ENCODE measurements at regions not wholly inside any gene's neighbourhood (a gene's known extent, or its start where the extent isn't known, plus 50 kb on each side); places are given as distances from the start of the nearest gene placed in this dataset.
A peak's percentile ranks its signal among the peaks of the same experiment; 100 is the strongest.

DNA sequence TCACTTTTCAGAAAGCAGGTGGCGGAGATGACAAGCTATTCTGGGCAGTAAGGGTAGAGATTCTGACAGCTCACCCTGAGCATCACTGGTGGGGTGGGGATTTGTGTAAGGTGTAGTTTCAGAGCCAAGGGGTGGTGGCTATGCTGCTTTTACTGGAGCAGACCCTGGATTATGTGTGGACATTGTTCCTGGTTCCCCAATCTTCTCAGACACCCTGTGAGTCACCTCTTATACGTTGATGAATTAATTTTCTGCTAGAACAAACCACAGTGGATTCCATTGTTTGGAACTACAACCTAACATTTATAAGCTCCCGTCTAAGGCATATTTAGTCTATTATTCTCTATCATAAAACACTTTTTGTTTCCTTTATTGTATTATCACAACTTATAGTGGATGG is 169.5 kb upstream of the COL8A1 start:
- no peak overlapping the region for H2AFZ ChIP-seq (ENCODE audit: low read length)
- DNase-seq (ENCODE audit: insufficient read length, low spot score, missing footprints): no peak
- H3K4me3 ChIP-seq (ENCODE audit: insufficient read depth, low read length): no peak overlapping the region

GRCh38 chr3:99467420-99467819 is 171.0 kb upstream of the COL8A1 start:
- no peak for DNase-seq (ENCODE audit: insufficient read length, low spot score, missing footprints)
- Histone ChIP-seq H3K4me2 (ENCODE audit: insufficient read depth, low read length) (no peak overlapping the region), H3K9me3 (ENCODE audit: low read depth, low read length) (no peaks in the 10 kb centered on the region), H2AFZ (ENCODE audit: low read length) (no peak overlapping the region), H3K4me1 (ENCODE audit: insufficient read depth, low read length) (peaks cover 12% of the 10 kb centered on the region), H3K79me2 (ENCODE audit: insufficient read depth, low read length) (no peaks in the 10 kb centered on the region), H3K27ac (ENCODE audit: low read depth, low read length) (no peak overlapping the region), H3K27me3 (ENCODE audit: insufficient read depth, low read length) (no peaks in the 10 kb centered on the region), H3K36me3 (ENCODE audit: insufficient read depth, low read length) (no peaks in the 10 kb centered on the region), H4K20me1 (ENCODE audit: insufficient read depth, low read length) (no peaks in the 10 kb centered on the region), H3K4me3 (ENCODE audit: insufficient read depth, low read length) (no peak overlapping the region)
- no peak for TF ChIP-seq CTCF (IDR thresholded peaks at IDR 0.05; ENCODE audit: extremely low read depth, low read depth, low read length)

More for the DNA sequence above, 169.5 kb upstream of the COL8A1 start:
- H3K4me1 ChIP-seq (ENCODE audit: insufficient read depth, low read length): peaks cover 22% of the 10 kb centered on the region
- no peaks in the 10 kb centered on the region for H3K27me3 ChIP-seq (ENCODE audit: insufficient read depth, low read length)
- no peaks in the 10 kb centered on the region for H3K79me2 ChIP-seq (ENCODE audit: insufficient read depth, low read length)
- H3K27ac ChIP-seq (ENCODE audit: low read depth, low read length): no peak overlapping the region
- H3K4me2 ChIP-seq (ENCODE audit: insufficient read depth, low read length): no peak overlapping the region
- no peaks in the 10 kb centered on the region for H3K36me3 ChIP-seq (ENCODE audit: insufficient read depth, low read length)
- no peak for TF ChIP-seq CTCF (IDR thresholded peaks at IDR 0.05; ENCODE audit: extremely low read depth, low read depth, low read length)
- H4K20me1 ChIP-seq (ENCODE audit: insufficient read depth, low read length): no peaks in the 10 kb centered on the region
- H3K9me3 ChIP-seq (ENCODE audit: low read depth, low read length): no peaks in the 10 kb centered on the region

- Histone ChIP-seq H4K20me1 (ENCODE audit: insufficient read depth, low read length) (no peaks in the 10 kb centered on the region), H3K4me1 (ENCODE audit: insufficient read depth, low read length) (peaks cover 5% of the 10 kb centered on the region), H3K27me3 (ENCODE audit: insufficient read depth, low read length) (no peaks in the 10 kb centered on the region), H3K9me3 (ENCODE audit: low read depth, low read length) (no peaks in the 10 kb centered on the region), H3K4me3 (ENCODE audit: insufficient read depth, low read length) (no peak overlapping the region), H3K4me2 (ENCODE audit: insufficient read depth, low read length) (no peak overlapping the region), H3K36me3 (ENCODE audit: insufficient read depth, low read length) (no peaks in the 10 kb centered on the region), H3K27ac (ENCODE audit: low read depth, low read length) (no peak overlapping the region), H3K79me2 (ENCODE audit: insufficient read depth, low read length) (no peaks in the 10 kb centered on the region), H2AFZ (ENCODE audit: low read length) (no peak overlapping the region)
- no peak for TF ChIP-seq CTCF (IDR thresholded peaks at IDR 0.05; ENCODE audit: extremely low read depth, low read depth, low read length)
- no peak for DNase-seq (ENCODE audit: insufficient read length, low spot score, missing footprints)
Observed at GRCh38 chr3:99466331-99466730, 172.1 kb upstream of the COL8A1 start.

DNA sequence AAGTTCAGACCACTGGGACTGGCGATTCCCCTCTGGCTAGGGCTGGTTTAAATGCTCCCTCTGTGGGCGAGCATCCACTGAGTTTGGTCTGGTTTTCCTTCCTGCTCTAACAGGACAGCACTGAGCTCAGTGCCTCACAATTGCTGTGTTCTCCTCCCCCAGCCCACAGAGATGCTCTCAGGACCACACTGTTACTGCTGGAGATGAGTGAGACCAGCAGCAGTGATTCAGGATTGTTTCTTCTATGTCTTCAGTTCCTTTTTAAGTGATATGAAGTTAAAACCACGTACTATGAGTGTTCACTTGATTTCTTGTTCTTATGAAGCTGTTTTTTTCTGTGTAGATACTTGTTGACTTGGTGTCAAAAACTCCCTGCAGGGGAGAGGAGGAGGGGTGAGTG is 180.4 kb upstream of the COL8A1 start:
- Histone ChIP-seq H3K36me3 (ENCODE audit: insufficient read depth, low read length) (no peaks in the 10 kb centered on the region), H3K9me3 (ENCODE audit: low read depth, low read length) (no peaks in the 10 kb centered on the region), H2AFZ (ENCODE audit: low read length) (peak overlapping the region; percentile 70)

More for the DNA sequence above, 180.4 kb upstream of the COL8A1 start:
- Histone ChIP-seq H4K20me1 (ENCODE audit: insufficient read depth, low read length) (no peaks in the 10 kb centered on the region), H3K27ac (ENCODE audit: low read depth, low read length) (no peak overlapping the region), H3K4me1 (ENCODE audit: insufficient read depth, low read length) (no peaks in the 10 kb centered on the region), H3K79me2 (ENCODE audit: insufficient read depth, low read length) (no peaks in the 10 kb centered on the region), H3K27me3 (ENCODE audit: insufficient read depth, low read length) (no peaks in the 10 kb centered on the region), H3K4me2 (ENCODE audit: insufficient read depth, low read length) (no peak overlapping the region), H3K4me3 (ENCODE audit: insufficient read depth, low read length) (no peak overlapping the region)
- no peak for DNase-seq (ENCODE audit: insufficient read length, low spot score, missing footprints)
- TF ChIP-seq CTCF (IDR thresholded peaks at IDR 0.05; ENCODE audit: extremely low read depth, low read depth, low read length): no peak

Measured in osteoblast (primary cell).